ENCODE measurements at regions not wholly inside any gene's neighbourhood (a gene's known extent, or its start where the extent isn't known, plus 50 kb on each side); places are given as distances from the start of the nearest gene placed in this dataset.

GRCh38 chr2:12090072-12090471 lies 343.6 kb downstream of the LPIN1 start:
- DNase-seq = no peak

- no peak for DNase-seq
Observed at GRCh38 chr2:12090590-12090989, 344.2 kb downstream of the LPIN1 start.

- no peak for DNase-seq
Observed at GRCh38 chr2:12091201-12091806, 344.9 kb downstream of the LPIN1 start.

GRCh38 chr2:12094134-12094533 lies 347.7 kb downstream of the LPIN1 start:
- peak; percentile 13 to 36 (median 17) for DNase-seq

GRCh38 chr2:12096051-12096787 lies 349.8 kb downstream of the LPIN1 start:
- DNase-seq = no peak

- no peak for DNase-seq
Observed at GRCh38 chr2:12096788-12097449, 350.5 kb downstream of the LPIN1 start.

- DNase-seq = no peak
Observed at GRCh38 chr2:12097859-12098258, 351.4 kb downstream of the LPIN1 start.

GRCh38 chr2:12099374-12099773 lies 352.9 kb downstream of the LPIN1 start:
- DNase-seq = no peak

- no peak for DNase-seq
Observed at GRCh38 chr2:12102679-12103078, 356.2 kb downstream of the LPIN1 start.

- no peak for DNase-seq
Observed at GRCh38 chr2:12105180-12105579, 358.7 kb downstream of the LPIN1 start.

- DNase-seq = peak; percentile 87 to 93 (median 88)
Observed at GRCh38 chr2:12106440-12107080, 360.1 kb downstream of the LPIN1 start.

GRCh38 chr2:12107321-12107720 lies 360.9 kb downstream of the LPIN1 start:
- no peak for DNase-seq

GRCh38 chr2:12107939-12108338 lies 361.5 kb downstream of the LPIN1 start:
- DNase-seq = no peak

- DNase-seq = no peak
Observed at GRCh38 chr2:12109363-12110017, 363.1 kb downstream of the LPIN1 start.

- DNase-seq = no peak
Observed at GRCh38 chr2:12110074-12110473, 363.6 kb downstream of the LPIN1 start.

GRCh38 chr2:12110481-12110880 lies 364.0 kb downstream of the LPIN1 start:
- DNase-seq = no peak

- DNase-seq = no peak
Observed at GRCh38 chr2:12113412-12113811, 367.0 kb downstream of the LPIN1 start.

- no peak for DNase-seq
Observed at GRCh38 chr2:12114816-12115215, 368.4 kb downstream of the LPIN1 start.

- no peak for DNase-seq
Observed at GRCh38 chr2:12116228-12116750, 369.9 kb downstream of the LPIN1 start.

- peak in 1 of 3 donors; percentile 4 for DNase-seq
Observed at GRCh38 chr2:12119841-12120240, 373.4 kb downstream of the LPIN1 start.

- DNase-seq = no peak
Observed at GRCh38 chr2:12120281-12121150, 374.1 kb downstream of the LPIN1 start.

- no peak for DNase-seq
Observed at GRCh38 chr2:12124790-12125189, 378.4 kb downstream of the LPIN1 start.

All from suppressor macrophage treated with lipopolysaccharide for 1 hour (primary cell).